GM12878 (cell line): ENCODE measurements at regions not wholly inside any gene's neighbourhood (a gene's known extent, or its start where the extent isn't known, plus 50 kb on each side); places are given as distances from the start of the nearest gene placed in this dataset.

Experiments
- ATAC-seq: fragments of 200-7000 bp; cut with Tn5 transposase; 3 replicates; pipeline ENCODE4 v1.9.1; 2020; ENCODE audit warnings: mild to moderate bottlenecking, moderate library complexity
- BruUV-seq: library from RNA; stranded (reverse); fragments of 400-500 nt; replicated peaks from 2 replicates; lab custom pipeline; 2021; lab: Mats Ljungman, UMichigan
- CTCF ChIA-PET: fragments of 300-600 bp; sonication (Branson Sonifier 250); formaldehyde crosslinking; extraction: SDS; loops from one replicate; lab custom pipeline; 2021; ENCODE audit warnings: inconsistent platforms; lab: Yijun Ruan, JAX
- POLR2A ChIA-PET: fragments of 350-600 bp; formaldehyde crosslinking; extraction: SDS; loops from one replicate; lab custom pipeline; 2021; ENCODE audit warnings: inconsistent platforms; lab: Charles Lee
- RAD21 ChIA-PET: fragments of 300-600 bp; sonication (Branson Sonifier 250); formaldehyde crosslinking; loops from one replicate; lab custom pipeline; 2023; ENCODE audit warnings: antibody characterized with exemption; ENCODE audit not compliant: unreplicated experiment; lab: Charles Lee
- SMC1A ChIA-PET: fragments of 300-600 bp; sonication (Branson Sonifier 250); formaldehyde crosslinking; loops from one replicate; lab custom pipeline; 2023; ENCODE audit not compliant: unreplicated experiment, uncharacterized antibody; lab: Charles Lee
- DNase-seq: peaks from one replicate; pipeline ENCODE4 v3.0.0-alpha.2; 2011; ENCODE audit warnings: low read depth, low spot score
- FAIRE-seq: peaks from 3 replicates; lab custom pipeline; 2011; peaks lifted over from hg19 to GRCh38; lab: Jason Lieb, UNC
- H2AFZ ChIP-seq: 2 replicates; pipeline ENCODE4 v1.6.0; 2011; ENCODE audit warnings: low read depth, low read length, control low read depth; ENCODE audit not compliant: control insufficient read depth
- H3K27ac ChIP-seq: 2 replicates; pipeline ENCODE4 v1.5.1; 2011; ENCODE audit warnings: control low read depth; ENCODE audit not compliant: control insufficient read depth, insufficient read depth
- H3K27me3 ChIP-seq, 2 experiments: replicated peaks in 1 of 2; 2 replicates each; pipeline versions ENCODE4 v1.6.0 to v1.6.1; 2011; ENCODE audit warnings: low read length in 1 of 2; ENCODE audit not compliant: control insufficient read depth in 2 of 2, insufficient read depth in 2 of 2
- H3K36me3 ChIP-seq, 2 experiments: 2 replicates each; pipeline ENCODE4 v1.5.1; 2011; ENCODE audit warnings: low read length in 1 of 2; ENCODE audit not compliant: control insufficient read depth in 2 of 2, insufficient read depth in 2 of 2
- H3K4me1 ChIP-seq: 2 replicates; pipeline ENCODE4 v1.6.1; 2011; ENCODE audit warnings: mild to moderate bottlenecking, low read length, moderate library complexity, mixed read lengths; ENCODE audit not compliant: control insufficient read depth, insufficient read depth
- H3K4me2 ChIP-seq: 2 replicates; pipeline ENCODE4 v1.6.0; 2011; ENCODE audit warnings: control low read depth; ENCODE audit not compliant: control insufficient read depth, insufficient read depth
- H3K4me3 ChIP-seq: fragments of 200-600 bp; sonication (generic); 2 replicates; pipeline ENCODE4 v1.5.1; 2016
- H3K79me2 ChIP-seq: 2 replicates; pipeline ENCODE4 v1.6.0; 2011; ENCODE audit warnings: low read length; ENCODE audit not compliant: control insufficient read depth, insufficient read depth
- H3K9ac ChIP-seq: 2 replicates; pipeline ENCODE4 v1.8.0; 2011; ENCODE audit warnings: low read length, control low read depth, mixed read lengths; ENCODE audit not compliant: control insufficient read depth, insufficient read depth
- H3K9me3 ChIP-seq: replicated peaks from 3 replicates; pipeline ENCODE4 v1.5.1; 2011; ENCODE audit warnings: mild to moderate bottlenecking, low read length; ENCODE audit not compliant: control insufficient read depth, insufficient read depth
- H4K20me1 ChIP-seq: 2 replicates; pipeline ENCODE4 v1.6.0; 2011; ENCODE audit not compliant: control insufficient read depth, insufficient read depth
- ASH2L ChIP-seq: fragments of 300-600, 200-600 bp; sonication (generic); IDR thresholded peaks from 2 replicates; pipeline ENCODE4 v1.6.1; 2017; ENCODE audit warnings: low read depth, mild to moderate bottlenecking, borderline replicate concordance
- BHLHE40 ChIP-seq, 2 experiments: fragments of 450-650 bp in 1 of 2; IDR thresholded peaks; 2 replicates each; pipeline ENCODE4 v1.6.1; 2011 to 2017; ENCODE audit warnings: low read depth in 2 of 2, borderline replicate concordance in 1 of 2, improper control_type of control experiment in 1 of 2, low read length in 1 of 2, mild to moderate bottlenecking in 1 of 2
- DPF2 ChIP-seq: fragments of 450-650 bp; IDR thresholded peaks from 2 replicates; pipeline ENCODE4 v1.6.1; 2017; ENCODE audit warnings: mild to moderate bottlenecking
- FOXM1 ChIP-seq: IDR thresholded peaks from 2 replicates; pipeline ENCODE4 v1.6.1; 2012; ENCODE audit warnings: low read depth, mild to moderate bottlenecking, inconsistent platforms, low read length, moderate library complexity
- MYC ChIP-seq: IDR thresholded peaks from 2 replicates; pipeline ENCODE4 v1.6.1; 2011; ENCODE audit warnings: mild to moderate bottlenecking, low read length, moderate library complexity, inconsistent platforms; ENCODE audit not compliant: insufficient read depth, insufficient replicate concordance, insufficient read length, severe bottlenecking
- NR2F1 ChIP-seq: fragments of 450-650 bp; conservative IDR thresholded peaks from 2 replicates; pipeline ENCODE4 v1.6.1; 2017; ENCODE audit warnings: mild to moderate bottlenecking
- SIN3A ChIP-seq: IDR thresholded peaks from 2 replicates; pipeline ENCODE4 v1.6.1; 2012; ENCODE audit warnings: low read depth, low read length, improper control_type of control experiment
- SKIL ChIP-seq: fragments of 450-650 bp; IDR thresholded peaks from 2 replicates; pipeline ENCODE4 v1.6.1; 2017; ENCODE audit warnings: mild to moderate bottlenecking, low read depth, inconsistent platforms; ENCODE audit not compliant: poor library complexity, severe bottlenecking
- SUZ12 ChIP-seq: fragments of 200-600 bp; sonication (generic); IDR thresholded peaks from one replicate; pipeline ENCODE4 v1.6.1; 2018; ENCODE audit warnings: antibody characterized with exemption, mild to moderate bottlenecking; ENCODE audit not compliant: unreplicated experiment
- TAF1 ChIP-seq: IDR thresholded peaks from 2 replicates; pipeline ENCODE4 v1.6.1; 2011; ENCODE audit warnings: mild to moderate bottlenecking, low read depth, low read length, borderline replicate concordance
- TCF7 ChIP-seq: IDR thresholded peaks from 2 replicates; pipeline ENCODE4 v1.6.1; 2014; ENCODE audit warnings: antibody characterized with exemption, borderline replicate concordance
- WGBS: methylation state at CpG from one replicate; pipeline ENCODE4 v1.1.6; 2016; ENCODE audit warnings: low lambda C conversion rate; ENCODE audit not compliant: insufficient replicate concordance, insufficient coverage; ENCODE audit errors: missing lambda C conversion rate; 5-methylcytosine and 5-hydroxymethylcytosine counted together
- in situ Hi-C: fragments of 300-500 bp; cut with MboI; formaldehyde crosslinking; loops from 9 replicates; pipeline ENCODE4 v1.14.3; 2018; ENCODE audit warnings: mixed read lengths
- intact Hi-C: fragments of 100-400 bp; cut with micrococcal nuclease; formaldehyde crosslinking; loops from one replicate; pipeline ENCODE4 v1.14.2; 2022; ENCODE audit not compliant: unreplicated experiment
- TF ChIP-seq, protein P1 (sequence below): IDR thresholded peaks from 2 replicates; pipeline ENCODE4 v1.6.1; 2012; ENCODE audit warnings: low read depth, low read length, improper control_type of control experiment

DNA sequence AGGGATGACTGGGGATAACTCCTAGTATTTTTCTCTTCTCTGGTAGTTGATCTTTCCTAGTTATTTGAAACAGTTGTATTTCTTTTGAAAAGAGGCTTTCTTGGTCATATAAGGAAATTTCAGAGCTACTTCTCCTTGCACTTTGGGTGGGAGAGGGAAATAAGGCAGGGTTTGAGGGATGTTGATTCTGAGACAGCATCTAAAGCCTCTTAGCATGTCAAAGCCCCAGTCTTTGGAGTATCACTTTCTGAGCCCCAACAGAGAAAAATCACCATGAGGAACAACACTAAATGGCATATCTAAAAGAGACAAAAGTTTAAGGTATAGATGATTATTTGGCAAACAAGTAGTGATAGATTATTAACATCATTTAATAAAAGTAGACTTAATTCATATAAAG lies 688.1 kb downstream of the TRAM1L1 start:
- no peak overlapping the region for H3K4me2 ChIP-seq
- no TSS peak for BruUV-seq
- FAIRE-seq, result no peak
- H3K27me3 ChIP-seq, result no peaks in the 10 kb centered on the region
- no peak overlapping the region for H3K4me3 ChIP-seq
- CTCF ChIA-PET, result no interaction called here
- DNase-seq, result no peak
- H3K9ac ChIP-seq, result no peak overlapping the region
- no peaks in the 10 kb centered on the region for H3K9me3 ChIP-seq
- no peak for TF ChIP-seq TCF7
- TF ChIP-seq, all 136 proteins: peak for 0
- H4K20me1 ChIP-seq, result no peaks in the 10 kb centered on the region
- no peaks in the 10 kb centered on the region for H3K4me1 ChIP-seq
- no peak for ATAC-seq
- intact Hi-C loops, result no loop called here
- in situ Hi-C loops, result no loop called here
- H3K36me3 ChIP-seq, result no peaks in the 10 kb centered on the region
- no peak overlapping the region for H2AFZ ChIP-seq
- ChIA-PET POLR2A (no interaction called here), SMC1A (no interaction called here), RAD21 (no interaction called here)
- no peak overlapping the region for H3K27ac ChIP-seq
- no peaks in the 10 kb centered on the region for H3K79me2 ChIP-seq

DNA sequence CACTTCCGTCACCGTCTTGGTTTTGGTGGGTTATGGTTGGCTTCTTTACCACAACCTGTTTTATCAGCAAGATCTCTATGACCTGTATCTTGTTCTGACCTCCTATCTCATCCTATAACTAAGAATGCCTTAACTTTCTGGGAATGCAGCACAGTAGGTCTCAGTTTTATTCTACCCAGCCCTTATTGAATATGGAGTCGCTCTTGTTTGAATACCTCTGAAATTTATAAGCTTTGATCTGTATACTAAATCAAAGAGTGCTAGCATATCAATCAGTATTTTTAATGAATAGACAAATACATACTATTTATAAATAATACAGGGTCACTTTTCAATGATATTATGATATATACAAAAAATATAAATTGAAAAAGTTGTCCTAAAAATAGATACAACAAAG lies 690.0 kb downstream of the TRAM1L1 start:
- CTCF ChIA-PET, result no interaction called here
- Histone ChIP-seq H4K20me1 (no peaks in the 10 kb centered on the region), H3K36me3 (no peaks in the 10 kb centered on the region), H3K4me3 (no peak overlapping the region), H2AFZ (no peak overlapping the region), H3K27ac (no peak overlapping the region), H3K27me3 (no peaks in the 10 kb centered on the region), H3K4me2 (no peak overlapping the region), H3K9ac (no peak overlapping the region), H3K79me2 (no peaks in the 10 kb centered on the region), H3K4me1 (no peaks in the 10 kb centered on the region), H3K9me3 (no peaks in the 10 kb centered on the region)
- SMC1A ChIA-PET, result interaction anchor here (0.5 kb wide), 1 partner anchor 93 kb away, joined by 3 read pairs; no protein-coding TSS in a partner anchor
- FAIRE-seq, result no peak
- TF ChIP-seq TAF1 (no peak), NR2F1 (no peak), DPF2 (no peak), SUZ12 (no peak), FOXM1 (no peak), ASH2L (no peak), BHLHE40 (IDR thresholded peaks at IDR 0.05; ENCODE audit: borderline replicate concordance in 1 of 2, low read depth in 2 of 2, low read length in 1 of 2) (no peak), SIN3A (no peak), SKIL (no peak), MYC (no peak)
- TF ChIP-seq, protein P1, sequence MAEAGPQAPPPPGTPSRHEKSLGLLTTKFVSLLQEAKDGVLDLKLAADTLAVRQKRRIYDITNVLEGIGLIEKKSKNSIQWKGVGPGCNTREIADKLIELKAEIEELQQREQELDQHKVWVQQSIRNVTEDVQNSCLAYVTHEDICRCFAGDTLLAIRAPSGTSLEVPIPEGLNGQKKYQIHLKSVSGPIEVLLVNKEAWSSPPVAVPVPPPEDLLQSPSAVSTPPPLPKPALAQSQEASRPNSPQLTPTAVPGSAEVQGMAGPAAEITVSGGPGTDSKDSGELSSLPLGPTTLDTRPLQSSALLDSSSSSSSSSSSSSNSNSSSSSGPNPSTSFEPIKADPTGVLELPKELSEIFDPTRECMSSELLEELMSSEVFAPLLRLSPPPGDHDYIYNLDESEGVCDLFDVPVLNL, result no peak
- BruUV-seq, result no TSS peak
- no peak for DNase-seq
- RAD21 ChIA-PET, result no interaction called here
- no peak for ATAC-seq
- intact Hi-C loops, result no loop called here
- POLR2A ChIA-PET, result interaction anchor here (0.6 kb wide), 1 partner anchor 1095 kb away, joined by 6 read pairs; no protein-coding TSS in a partner anchor
- WGBS, result 67% methylated on average over 3 of the region's 3 CpGs
- in situ Hi-C loops, result no loop called here
